HEK293 (cell line): ENCODE measurements at regions not wholly inside any gene's neighbourhood (a gene's known extent, or its start where the extent isn't known, plus 50 kb on each side); places are given as distances from the start of the nearest gene placed in this dataset.

Experiments used
- CTCF ChIA-PET: fragments of 350-600 bp; formaldehyde crosslinking; extraction: SDS; loops from one replicate; lab custom pipeline; 2021; ENCODE audit warnings: antibody characterized with exemption; lab: Yijun Ruan, JAX
- POLR2A ChIA-PET: fragments of 300-600 bp; formaldehyde crosslinking; extraction: SDS; loops from one replicate; lab custom pipeline; 2020; ENCODE audit warnings: antibody characterized with exemption, inconsistent platforms; lab: Yijun Ruan, JAX
- H3K27ac ChIP-seq: fragments of 200-500 bp; sonication (Bioruptor generic); 2 replicates; pipeline ENCODE4 v1.5.1; 2014; ENCODE audit warnings: low read depth, low read length, control low read depth, inconsistent platforms; ENCODE audit errors: extremely low read depth
- H3K36me3 ChIP-seq, 2 experiments: fragments of 200-500 bp in 1 of 2; sonication (Bioruptor generic) in 1 of 2; 1 replicate in 1 of 2; 2 replicates in 1 of 2; pipeline ENCODE4 v1.5.1; 2014 to 2017; ENCODE audit warnings: inconsistent platforms in 2 of 2, low read length in 2 of 2; ENCODE audit not compliant: control insufficient read depth in 2 of 2, insufficient read depth in 1 of 2
- H3K4me1 ChIP-seq: fragments of 200-500 bp; sonication (Bioruptor generic); 2 replicates; pipeline ENCODE4 v1.5.1; 2014; ENCODE audit warnings: mild to moderate bottlenecking, low read length, inconsistent platforms; ENCODE audit not compliant: control insufficient read depth, insufficient read depth
- H3K4me3 ChIP-seq: 2 replicates; pipeline ENCODE4 v1.5.1; 2011; ENCODE audit warnings: low read depth, mild to moderate bottlenecking, control low read depth, low read length, moderate library complexity
- H3K9me3 ChIP-seq: fragments of 200-500 bp; sonication (Bioruptor generic); 2 replicates; pipeline ENCODE4 v1.5.1; 2014; ENCODE audit warnings: low read depth, low read length, inconsistent platforms; ENCODE audit not compliant: control insufficient read depth, insufficient read depth
- BCL11B ChIP-seq: fragments of 450-650 bp; formaldehyde crosslinking; IDR thresholded peaks from 2 replicates; pipeline ENCODE4 v1.5.1; 2016; ENCODE audit warnings: low read depth, missing biosample characterization, missing genetic modification characterization
- HOXC10 ChIP-seq: sonication (generic); formaldehyde crosslinking; IDR thresholded peaks from 2 replicates; pipeline ENCODE4 v1.8.1; 2023; ENCODE audit warnings: mild to moderate bottlenecking, missing genetic modification reagents
- IKZF3 ChIP-seq: fragments of 450-650 bp; IDR thresholded peaks from 2 replicates; pipeline ENCODE4 v1.5.0; 2018; ENCODE audit warnings: missing biosample characterization, mild to moderate bottlenecking, missing genetic modification characterization, moderate library complexity
- OVOL3 ChIP-seq: fragments of 450-650 bp; formaldehyde crosslinking; IDR thresholded peaks from 2 replicates; pipeline ENCODE4 v1.5.1; 2016; ENCODE audit warnings: missing biosample characterization, missing genetic modification characterization
- REPIN1 ChIP-seq: fragments of 450-650 bp; formaldehyde crosslinking; IDR thresholded peaks from 2 replicates; pipeline ENCODE4 v1.5.1; 2017; ENCODE audit warnings: missing biosample characterization, missing genetic modification characterization, low read depth
- SP3 ChIP-seq: fragments of 450-650 bp; formaldehyde crosslinking; IDR thresholded peaks from 2 replicates; pipeline ENCODE4 v1.5.1; 2016; ENCODE audit warnings: missing biosample characterization, missing genetic modification characterization
- ZBTB21 ChIP-seq: fragments of 450-650 bp; formaldehyde crosslinking; IDR thresholded peaks from 2 replicates; pipeline ENCODE4 v1.5.1; 2017; ENCODE audit warnings: missing biosample characterization, missing genetic modification characterization
- ZNF132 ChIP-seq: fragments of 450-650 bp; formaldehyde crosslinking; IDR thresholded peaks from 2 replicates; pipeline ENCODE4 v1.5.1; 2017; ENCODE audit warnings: missing biosample characterization, missing genetic modification characterization, borderline replicate concordance
- ZNF221 ChIP-seq: fragments of 450-650 bp; formaldehyde crosslinking; IDR thresholded peaks from 2 replicates; pipeline ENCODE4 v1.5.1; 2017; ENCODE audit warnings: missing biosample characterization, missing genetic modification characterization, borderline replicate concordance
- ZNF223 ChIP-seq: fragments of 450-650 bp; formaldehyde crosslinking; IDR thresholded peaks from 2 replicates; pipeline ENCODE4 v1.5.1; 2016; ENCODE audit warnings: missing biosample characterization, missing genetic modification characterization
- ZNF266 ChIP-seq: fragments of 450-650 bp; formaldehyde crosslinking; IDR thresholded peaks from 2 replicates; pipeline ENCODE4 v1.5.1; 2016; ENCODE audit warnings: missing biosample characterization, missing genetic modification characterization, low read depth
- ZNF350 ChIP-seq: fragments of 450-650 bp; formaldehyde crosslinking; IDR thresholded peaks from 2 replicates; pipeline ENCODE4 v1.5.0; 2017; ENCODE audit warnings: missing biosample characterization, mild to moderate bottlenecking, missing genetic modification characterization
- ZNF37A ChIP-seq: fragments of 450-650 bp; IDR thresholded peaks from 2 replicates; pipeline ENCODE4 v1.5.1; 2018; ENCODE audit warnings: missing biosample characterization, missing genetic modification characterization
- ZNF391 ChIP-seq: fragments of 450-650 bp; formaldehyde crosslinking; IDR thresholded peaks from 2 replicates; pipeline ENCODE4 v1.5.1; 2016; ENCODE audit warnings: low read depth, missing biosample characterization, missing genetic modification characterization, borderline replicate concordance
- ZNF394 ChIP-seq: fragments of 450-650 bp; formaldehyde crosslinking; IDR thresholded peaks from 2 replicates; pipeline ENCODE4 v1.5.1; 2016; ENCODE audit warnings: missing biosample characterization, missing genetic modification characterization, mild to moderate bottlenecking, moderate library complexity, borderline replicate concordance
- ZNF510 ChIP-seq: fragments of 450-650 bp; formaldehyde crosslinking; IDR thresholded peaks from 2 replicates; pipeline ENCODE4 v1.5.1; 2018; ENCODE audit warnings: mild to moderate bottlenecking, missing genetic modification characterization, missing biosample characterization; ENCODE audit not compliant: insufficient replicate concordance
- ZNF544 ChIP-seq: fragments of 450-650 bp; formaldehyde crosslinking; IDR thresholded peaks from 2 replicates; pipeline ENCODE4 v1.5.0; 2017; ENCODE audit warnings: missing biosample characterization, missing genetic modification characterization
- ZNF555 ChIP-seq: fragments of 450-650 bp; formaldehyde crosslinking; conservative IDR thresholded peaks from 2 replicates; pipeline ENCODE4 v1.5.1; 2017; ENCODE audit warnings: missing biosample characterization, mild to moderate bottlenecking, missing genetic modification characterization, inconsistent platforms
- ZNF561 ChIP-seq: fragments of 450-650 bp; IDR thresholded peaks from 2 replicates; pipeline ENCODE4 v1.5.1; 2018; ENCODE audit warnings: missing biosample characterization, missing genetic modification characterization, borderline replicate concordance
- ZNF571 ChIP-seq: fragments of 450-650 bp; formaldehyde crosslinking; IDR thresholded peaks from 2 replicates; pipeline ENCODE4 v1.5.0; 2017; ENCODE audit warnings: missing biosample characterization, missing genetic modification characterization
- ZNF654 ChIP-seq: fragments of 450-650 bp; formaldehyde crosslinking; IDR thresholded peaks from 2 replicates; pipeline ENCODE4 v1.5.1; 2016; ENCODE audit warnings: low read depth, missing biosample characterization, missing genetic modification characterization
- ZNF791 ChIP-seq: fragments of 450-650 bp; formaldehyde crosslinking; IDR thresholded peaks from 2 replicates; pipeline ENCODE4 v1.5.1; 2016; ENCODE audit warnings: missing biosample characterization, missing genetic modification characterization
- TF ChIP-seq, protein P1 (sequence below): fragments of 450-650 bp; formaldehyde crosslinking; IDR thresholded peaks from 2 replicates; pipeline ENCODE4 v1.5.1; 2016; ENCODE audit warnings: missing biosample characterization, missing genetic modification characterization
- TF ChIP-seq, protein P2 (sequence below): fragments of 450-650 bp; formaldehyde crosslinking; IDR thresholded peaks from 2 replicates; pipeline ENCODE4 v1.5.1; 2016; ENCODE audit warnings: missing biosample characterization, missing genetic modification characterization
- TF ChIP-seq, protein P3 (sequence below): fragments of 450-650 bp; formaldehyde crosslinking; IDR thresholded peaks from 2 replicates; pipeline ENCODE4 v1.5.1; 2017; ENCODE audit warnings: missing biosample characterization, missing genetic modification characterization
- TF ChIP-seq, protein P4 (sequence below): fragments of 450-650 bp; formaldehyde crosslinking; IDR thresholded peaks from 2 replicates; pipeline ENCODE4 v1.5.1; 2016; ENCODE audit warnings: missing biosample characterization, missing genetic modification characterization

DNA sequence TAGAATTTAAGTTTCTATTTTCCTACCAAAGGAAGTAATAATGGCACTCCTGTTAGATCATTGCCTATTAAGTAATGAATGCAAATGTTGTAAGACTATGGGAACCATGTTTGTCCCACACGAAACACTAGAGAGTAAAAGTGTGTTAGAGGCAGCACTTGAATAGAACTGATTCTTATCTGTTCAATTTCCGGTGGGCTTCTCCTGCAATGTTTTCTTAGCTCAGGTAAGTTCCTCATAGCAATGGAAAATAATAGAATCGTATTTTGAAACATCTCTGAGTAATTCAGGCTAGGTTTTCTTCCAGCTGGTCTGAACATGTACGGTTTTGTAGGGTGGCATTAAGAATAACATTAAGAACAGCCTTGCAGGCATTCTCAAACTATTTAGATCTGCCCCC is 145.3 kb upstream of the LIPC start (continued):
- no peak for TF ChIP-seq ZNF350 (tag by site-specific recombination)
- TF ChIP-seq, protein P1, sequence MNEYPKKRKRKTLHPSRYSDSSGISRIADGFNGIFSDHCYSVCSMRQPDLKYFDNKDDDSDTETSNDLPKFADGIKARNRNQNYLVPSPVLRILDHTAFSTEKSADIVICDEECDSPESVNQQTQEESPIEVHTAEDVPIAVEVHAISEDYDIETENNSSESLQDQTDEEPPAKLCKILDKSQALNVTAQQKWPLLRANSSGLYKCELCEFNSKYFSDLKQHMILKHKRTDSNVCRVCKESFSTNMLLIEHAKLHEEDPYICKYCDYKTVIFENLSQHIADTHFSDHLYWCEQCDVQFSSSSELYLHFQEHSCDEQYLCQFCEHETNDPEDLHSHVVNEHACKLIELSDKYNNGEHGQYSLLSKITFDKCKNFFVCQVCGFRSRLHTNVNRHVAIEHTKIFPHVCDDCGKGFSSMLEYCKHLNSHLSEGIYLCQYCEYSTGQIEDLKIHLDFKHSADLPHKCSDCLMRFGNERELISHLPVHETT = no peak
- TF ChIP-seq, protein P2, sequence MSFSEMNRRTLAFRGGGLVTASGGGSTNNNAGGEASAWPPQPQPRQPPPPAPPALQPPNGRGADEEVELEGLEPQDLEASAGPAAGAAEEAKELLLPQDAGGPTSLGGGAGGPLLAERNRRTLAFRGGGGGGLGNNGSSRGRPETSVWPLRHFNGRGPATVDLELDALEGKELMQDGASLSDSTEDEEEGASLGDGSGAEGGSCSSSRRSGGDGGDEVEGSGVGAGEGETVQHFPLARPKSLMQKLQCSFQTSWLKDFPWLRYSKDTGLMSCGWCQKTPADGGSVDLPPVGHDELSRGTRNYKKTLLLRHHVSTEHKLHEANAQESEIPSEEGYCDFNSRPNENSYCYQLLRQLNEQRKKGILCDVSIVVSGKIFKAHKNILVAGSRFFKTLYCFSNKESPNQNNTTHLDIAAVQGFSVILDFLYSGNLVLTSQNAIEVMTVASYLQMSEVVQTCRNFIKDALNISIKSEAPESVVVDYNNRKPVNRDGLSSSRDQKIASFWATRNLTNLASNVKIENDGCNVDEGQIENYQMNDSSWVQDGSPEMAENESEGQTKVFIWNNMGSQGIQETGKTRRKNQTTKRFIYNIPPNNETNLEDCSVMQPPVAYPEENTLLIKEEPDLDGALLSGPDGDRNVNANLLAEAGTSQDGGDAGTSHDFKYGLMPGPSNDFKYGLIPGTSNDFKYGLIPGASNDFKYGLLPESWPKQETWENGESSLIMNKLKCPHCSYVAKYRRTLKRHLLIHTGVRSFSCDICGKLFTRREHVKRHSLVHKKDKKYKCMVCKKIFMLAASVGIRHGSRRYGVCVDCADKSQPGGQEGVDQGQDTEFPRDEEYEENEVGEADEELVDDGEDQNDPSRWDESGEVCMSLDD (tag by site-specific recombination) = no peak

DNA sequence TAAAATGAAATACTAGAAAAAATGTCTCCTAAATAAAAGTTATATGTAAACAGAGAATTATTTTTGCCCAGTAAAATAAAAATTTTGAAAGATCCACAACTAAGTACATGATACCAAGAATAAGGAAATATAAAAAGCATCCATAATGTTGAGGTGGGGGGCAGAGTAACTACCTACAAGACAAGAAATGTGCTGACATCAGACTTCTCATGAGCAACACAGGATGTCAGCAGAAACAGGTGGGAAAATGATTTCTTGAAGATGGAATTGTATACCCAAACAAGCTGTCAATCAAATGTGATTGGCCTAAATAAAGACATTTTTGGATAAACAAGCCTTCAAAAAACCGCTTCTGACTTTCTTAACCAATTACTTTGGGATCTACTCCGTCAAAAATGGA is 143.9 kb upstream of the LIPC start:
- Histone ChIP-seq H3K27ac (no peak overlapping the region), H3K4me3 (no peak overlapping the region), H3K9me3 (no peaks in the 10 kb centered on the region), H3K36me3 (no peaks in the 10 kb centered on the region), H3K4me1 (no peaks in the 10 kb centered on the region)
- CTCF ChIA-PET = interaction anchor here (0.8 kb wide), 1 partner anchor 18 kb away, joined by 3 read pairs; no protein-coding TSS in a partner anchor
- TF ChIP-seq OVOL3 (tag by site-specific recombination) (no peak), ZNF132 (tag by site-specific recombination) (no peak), ZNF544 (tag by site-specific recombination) (no peak), ZNF266 (tag by site-specific recombination) (no peak), IKZF3 (tag by site-specific recombination) (no peak), ZNF394 (tag by site-specific recombination) (no peak), ZNF221 (no peak), HOXC10 (no peak), ZNF37A (tag by site-specific recombination) (no peak), ZNF571 (tag by site-specific recombination) (no peak), ZNF223 (tag by site-specific recombination) (no peak)
- TF ChIP-seq, protein P3, sequence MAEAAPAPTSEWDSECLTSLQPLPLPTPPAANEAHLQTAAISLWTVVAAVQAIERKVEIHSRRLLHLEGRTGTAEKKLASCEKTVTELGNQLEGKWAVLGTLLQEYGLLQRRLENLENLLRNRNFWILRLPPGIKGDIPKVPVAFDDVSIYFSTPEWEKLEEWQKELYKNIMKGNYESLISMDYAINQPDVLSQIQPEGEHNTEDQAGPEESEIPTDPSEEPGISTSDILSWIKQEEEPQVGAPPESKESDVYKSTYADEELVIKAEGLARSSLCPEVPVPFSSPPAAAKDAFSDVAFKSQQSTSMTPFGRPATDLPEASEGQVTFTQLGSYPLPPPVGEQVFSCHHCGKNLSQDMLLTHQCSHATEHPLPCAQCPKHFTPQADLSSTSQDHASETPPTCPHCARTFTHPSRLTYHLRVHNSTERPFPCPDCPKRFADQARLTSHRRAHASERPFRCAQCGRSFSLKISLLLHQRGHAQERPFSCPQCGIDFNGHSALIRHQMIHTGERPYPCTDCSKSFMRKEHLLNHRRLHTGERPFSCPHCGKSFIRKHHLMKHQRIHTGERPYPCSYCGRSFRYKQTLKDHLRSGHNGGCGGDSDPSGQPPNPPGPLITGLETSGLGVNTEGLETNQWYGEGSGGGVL (tag by site-specific recombination) = no peak
- POLR2A ChIA-PET = no interaction called here

DNA sequence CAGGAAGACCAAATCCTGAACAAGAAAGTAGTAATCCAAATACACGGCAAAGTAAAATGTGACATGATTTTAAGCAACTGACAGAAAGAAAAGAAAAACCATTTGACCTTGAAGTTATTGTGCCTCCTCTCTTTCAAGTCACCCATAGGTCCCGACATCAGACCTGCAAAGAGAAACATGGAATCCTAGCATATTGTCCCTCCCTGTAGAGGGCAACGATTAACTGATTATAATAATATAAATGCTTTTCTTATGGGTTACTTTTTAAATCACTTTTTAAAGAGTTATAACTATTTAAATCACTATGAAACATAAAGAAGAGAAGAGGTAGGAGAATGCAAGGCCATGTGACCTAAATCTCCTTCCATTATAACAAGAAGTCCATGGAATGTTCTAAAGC is 143.2 kb upstream of the LIPC start:
- Histone ChIP-seq H3K36me3 (no peaks in the 10 kb centered on the region), H3K27ac (no peak overlapping the region), H3K4me1 (no peaks in the 10 kb centered on the region), H3K4me3 (no peak overlapping the region), H3K9me3 (no peaks in the 10 kb centered on the region)
- ChIA-PET CTCF (no interaction called here), POLR2A (no interaction called here)
- TF ChIP-seq, protein P1 = no peak
- TF ChIP-seq ZNF561 (tag by site-specific recombination) = no peak
- no peak for TF ChIP-seq ZNF391 (tag by site-specific recombination)
- TF ChIP-seq, protein P4, sequence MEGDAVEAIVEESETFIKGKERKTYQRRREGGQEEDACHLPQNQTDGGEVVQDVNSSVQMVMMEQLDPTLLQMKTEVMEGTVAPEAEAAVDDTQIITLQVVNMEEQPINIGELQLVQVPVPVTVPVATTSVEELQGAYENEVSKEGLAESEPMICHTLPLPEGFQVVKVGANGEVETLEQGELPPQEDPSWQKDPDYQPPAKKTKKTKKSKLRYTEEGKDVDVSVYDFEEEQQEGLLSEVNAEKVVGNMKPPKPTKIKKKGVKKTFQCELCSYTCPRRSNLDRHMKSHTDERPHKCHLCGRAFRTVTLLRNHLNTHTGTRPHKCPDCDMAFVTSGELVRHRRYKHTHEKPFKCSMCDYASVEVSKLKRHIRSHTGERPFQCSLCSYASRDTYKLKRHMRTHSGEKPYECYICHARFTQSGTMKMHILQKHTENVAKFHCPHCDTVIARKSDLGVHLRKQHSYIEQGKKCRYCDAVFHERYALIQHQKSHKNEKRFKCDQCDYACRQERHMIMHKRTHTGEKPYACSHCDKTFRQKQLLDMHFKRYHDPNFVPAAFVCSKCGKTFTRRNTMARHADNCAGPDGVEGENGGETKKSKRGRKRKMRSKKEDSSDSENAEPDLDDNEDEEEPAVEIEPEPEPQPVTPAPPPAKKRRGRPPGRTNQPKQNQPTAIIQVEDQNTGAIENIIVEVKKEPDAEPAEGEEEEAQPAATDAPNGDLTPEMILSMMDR = no peak
- no peak for TF ChIP-seq BCL11B
- no peak for TF ChIP-seq ZNF791 (tag by site-specific recombination)
- no peak for TF ChIP-seq ZNF654 (tag by site-specific recombination)
- TF ChIP-seq REPIN1 (tag by site-specific recombination) = no peak
- no peak for TF ChIP-seq ZNF555 (tag by site-specific recombination)
- TF ChIP-seq ZNF510 (tag by site-specific recombination) = no peak
- no peak for TF ChIP-seq SP3 (tag by site-specific recombination)
- no peak for TF ChIP-seq ZBTB21 (tag by site-specific recombination)
